Skeletal muscle tissue (tissue), 3 donors: ENCODE measurements at regions not wholly inside any gene's neighbourhood (a gene's known extent, or its start where the extent isn't known, plus 50 kb on each side); places are given as distances from the start of the nearest gene placed in this dataset.

Experiments used
- H3K27ac ChIP-seq: one replicate; pipeline ENCODE4 v1.7.0; 2013; ENCODE audit warnings: mild to moderate bottlenecking, low read depth, low read length, inconsistent platforms
- H3K27me3 ChIP-seq, 3 donors: one replicate each; pipeline ENCODE4 v1.7.0; 2013; ENCODE audit warnings: low read length in 3 of 3; ENCODE audit not compliant: control insufficient read depth in 3 of 3, insufficient read depth in 3 of 3
- H3K36me3 ChIP-seq, 3 donors: one replicate each; pipeline ENCODE4 v1.7.0; 2013; ENCODE audit warnings: low read length in 3 of 3; ENCODE audit not compliant: control insufficient read depth in 3 of 3, insufficient read depth in 3 of 3
- H3K4me1 ChIP-seq, 3 donors: one replicate each; pipeline ENCODE4 v1.7.0; 2013; ENCODE audit warnings: low read length in 3 of 3, mild to moderate bottlenecking in 3 of 3; ENCODE audit not compliant: control insufficient read depth in 3 of 3, insufficient read depth in 3 of 3
- H3K4me3 ChIP-seq, 3 donors: one replicate each; pipeline ENCODE4 v1.7.0; 2013; ENCODE audit warnings: low read length in 3 of 3
- H3K9ac ChIP-seq, 3 donors: one replicate each; pipeline ENCODE4 v1.7.0; 2013; ENCODE audit warnings: low read length in 3 of 3, mild to moderate bottlenecking in 3 of 3, moderate library complexity in 2 of 3, low read depth in 1 of 3
- H3K9me3 ChIP-seq, 3 donors: one replicate each; pipeline ENCODE4 v1.7.0; 2013; ENCODE audit warnings: low read length in 3 of 3; ENCODE audit not compliant: control insufficient read depth in 3 of 3
- donor health status: Osteomylitis.

DNA sequence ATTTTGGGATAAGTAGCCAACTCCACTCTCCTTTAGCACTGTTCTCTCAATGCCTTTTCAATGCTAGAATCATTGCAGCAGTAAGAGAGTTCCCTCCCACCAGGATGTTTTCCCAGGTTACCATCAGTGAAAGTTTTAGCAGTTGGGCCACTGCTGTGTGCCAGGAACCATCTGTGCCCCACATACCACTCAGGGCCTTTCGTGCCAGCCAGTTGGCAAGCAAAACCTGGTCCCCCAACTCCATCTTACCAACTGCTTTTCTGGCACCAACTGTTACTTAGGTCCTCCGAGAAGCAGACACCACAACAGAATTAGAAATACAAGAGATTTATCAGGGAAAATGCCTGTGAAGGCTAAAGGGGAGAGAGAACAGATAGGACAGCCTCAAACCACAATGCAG lies 533.4 kb upstream of the NBEA start:
- Histone ChIP-seq H3K9me3 (no peaks in the 10 kb centered on the region), H3K27ac (no peak overlapping the region), H3K9ac (no peak overlapping the region), H3K4me3 (no peak overlapping the region), H3K36me3 (no peaks in the 10 kb centered on the region), H3K4me1 (no peaks in the 10 kb centered on the region), H3K27me3 (no peaks in the 10 kb centered on the region)

DNA sequence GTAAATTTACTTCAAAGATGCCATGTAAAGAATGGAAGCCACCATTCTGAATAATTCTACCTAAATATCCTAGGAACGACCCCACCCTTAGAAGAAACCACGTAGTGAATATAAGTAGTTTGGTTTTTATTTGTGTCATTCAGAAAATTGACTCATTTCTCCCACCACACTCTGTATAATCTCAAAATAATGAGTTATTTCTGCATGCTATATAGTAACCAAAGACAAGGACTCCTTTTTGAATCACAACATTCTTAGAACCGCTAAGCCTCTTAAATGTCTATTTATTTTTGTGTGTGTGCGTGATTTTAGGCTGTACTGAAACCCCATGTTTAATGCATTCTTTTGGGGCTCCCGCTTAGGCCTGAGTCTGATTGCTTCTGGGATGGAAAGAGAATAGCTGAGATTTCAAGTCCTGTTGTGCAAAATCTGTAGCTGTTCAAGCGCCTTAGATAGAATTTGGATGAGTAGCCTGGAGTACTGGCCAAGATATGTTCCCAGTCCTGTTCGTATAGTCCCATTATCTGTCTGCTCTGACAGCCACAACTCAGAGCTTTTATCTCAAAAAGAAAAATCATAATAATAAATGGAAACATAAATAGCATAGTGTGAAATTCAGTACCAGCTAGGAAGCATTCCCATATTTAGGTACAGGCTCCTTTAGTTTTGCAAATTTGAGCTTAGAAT lies 532.4 kb upstream of the NBEA start:
- no peak overlapping the region for H3K4me3 ChIP-seq
- no peaks in the 10 kb centered on the region for H3K4me1 ChIP-seq
- H3K9ac ChIP-seq = no peak overlapping the region
- no peaks in the 10 kb centered on the region for H3K9me3 ChIP-seq
- H3K36me3 ChIP-seq = no peaks in the 10 kb centered on the region
- H3K27ac ChIP-seq = no peak overlapping the region
- H3K27me3 ChIP-seq = no peaks in the 10 kb centered on the region

DNA sequence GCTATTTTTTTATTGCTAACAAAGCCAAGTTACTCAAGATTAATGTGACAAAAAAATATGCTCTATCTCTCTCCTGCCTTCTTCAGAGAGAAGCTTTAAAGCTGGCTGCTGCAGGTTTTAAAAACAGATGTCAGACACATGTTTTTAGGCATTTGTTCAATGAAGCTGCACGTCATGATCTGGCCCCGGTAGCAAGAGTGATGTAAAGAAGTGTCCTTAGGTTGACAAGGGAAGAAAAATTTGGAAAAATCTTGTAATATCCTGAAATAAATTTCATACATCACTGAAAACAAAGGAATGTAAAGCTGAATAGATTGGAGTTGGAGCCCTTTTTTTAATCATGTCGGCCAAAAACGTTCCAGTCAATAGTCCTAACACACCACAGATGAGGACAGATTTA lies 531.4 kb upstream of the NBEA start:
- no peaks in the 10 kb centered on the region for H3K9me3 ChIP-seq
- H3K4me1 ChIP-seq = no peaks in the 10 kb centered on the region
- no peak overlapping the region for H3K9ac ChIP-seq
- no peak overlapping the region for H3K27ac ChIP-seq
- no peaks in the 10 kb centered on the region for H3K27me3 ChIP-seq
- no peak overlapping the region for H3K4me3 ChIP-seq
- H3K36me3 ChIP-seq = no peaks in the 10 kb centered on the region

GRCh38 chr13:34411177-34411576 lies 530.9 kb upstream of the NBEA start:
- H3K4me1 ChIP-seq = no peaks in the 10 kb centered on the region
- no peaks in the 10 kb centered on the region for H3K27me3 ChIP-seq
- no peaks in the 10 kb centered on the region for H3K9me3 ChIP-seq
- H3K27ac ChIP-seq = no peak overlapping the region
- H3K36me3 ChIP-seq = no peaks in the 10 kb centered on the region
- no peak overlapping the region for H3K4me3 ChIP-seq
- no peak overlapping the region for H3K9ac ChIP-seq

- H3K27me3 ChIP-seq = no peaks in the 10 kb centered on the region
- H3K9ac ChIP-seq = no peak overlapping the region
- no peak overlapping the region for H3K27ac ChIP-seq
- no peaks in the 10 kb centered on the region for H3K9me3 ChIP-seq
- H3K36me3 ChIP-seq = no peaks in the 10 kb centered on the region
- H3K4me1 ChIP-seq = no peaks in the 10 kb centered on the region
- no peak overlapping the region for H3K4me3 ChIP-seq
These were observed 530.2 kb upstream of the NBEA start for GRCh38 chr13:34411894-34412293.

DNA sequence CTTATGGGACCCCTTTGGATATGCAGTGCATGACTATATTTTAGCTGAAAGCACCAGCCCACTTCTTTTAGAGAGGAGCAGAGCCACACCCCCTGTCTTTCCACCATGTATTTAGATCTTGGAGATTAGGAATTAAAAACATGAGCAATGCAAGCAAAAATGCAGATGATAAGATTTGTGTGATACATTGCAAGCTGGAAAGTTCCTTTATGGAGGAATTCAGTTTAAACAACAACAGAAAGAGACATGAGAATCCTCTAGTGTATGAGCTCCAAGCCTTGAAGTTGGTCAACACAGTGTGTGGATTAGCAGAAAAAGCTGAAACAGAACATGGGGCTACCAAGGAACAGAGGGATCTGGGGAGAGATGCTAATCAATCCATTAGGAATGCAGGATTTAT lies 529.8 kb upstream of the NBEA start:
- Histone ChIP-seq H3K27me3 (no peaks in the 10 kb centered on the region), H3K9me3 (no peaks in the 10 kb centered on the region), H3K4me3 (no peak overlapping the region), H3K9ac (no peak overlapping the region), H3K4me1 (no peaks in the 10 kb centered on the region), H3K27ac (no peak overlapping the region), H3K36me3 (no peaks in the 10 kb centered on the region)

GRCh38 chr13:34412817-34413375 lies 529.2 kb upstream of the NBEA start:
- Histone ChIP-seq H3K36me3 (no peaks in the 10 kb centered on the region), H3K9ac (no peak overlapping the region), H3K9me3 (no peaks in the 10 kb centered on the region), H3K27ac (no peak overlapping the region), H3K4me1 (no peaks in the 10 kb centered on the region), H3K27me3 (no peaks in the 10 kb centered on the region), H3K4me3 (no peak overlapping the region)

DNA sequence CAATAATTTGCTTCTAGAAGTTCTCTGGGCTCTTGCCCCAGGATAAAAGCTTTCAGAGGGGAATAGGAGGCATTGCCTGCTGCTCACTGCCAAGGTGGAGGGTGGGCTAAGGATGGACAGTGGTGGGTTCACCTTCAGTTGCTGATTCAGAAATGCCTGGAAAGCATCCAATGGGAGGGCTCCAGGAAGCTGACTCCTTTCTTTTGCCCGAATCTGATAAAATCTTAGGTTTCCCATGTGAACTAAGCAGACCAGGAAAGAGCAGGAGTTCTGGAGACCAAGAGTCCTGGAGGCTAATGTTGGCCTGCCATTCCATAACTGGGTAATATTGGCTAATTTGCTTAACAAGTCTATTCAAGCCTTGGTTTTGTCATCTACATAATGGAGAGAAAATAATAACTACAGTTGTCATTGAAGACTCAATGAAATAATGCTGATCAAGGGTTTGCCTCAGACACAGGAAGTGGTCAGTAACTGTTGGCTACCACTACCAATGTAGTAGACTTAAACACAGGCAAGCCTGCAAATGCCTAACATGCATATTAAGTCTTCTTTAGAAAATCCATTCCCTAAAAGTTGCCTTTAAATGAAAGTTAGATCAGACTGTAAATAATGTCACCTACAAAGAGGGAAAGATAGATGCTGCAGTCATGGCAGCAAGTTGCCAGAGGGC lies 528.4 kb upstream of the NBEA start:
- no peaks in the 10 kb centered on the region for H3K9me3 ChIP-seq

DNA sequence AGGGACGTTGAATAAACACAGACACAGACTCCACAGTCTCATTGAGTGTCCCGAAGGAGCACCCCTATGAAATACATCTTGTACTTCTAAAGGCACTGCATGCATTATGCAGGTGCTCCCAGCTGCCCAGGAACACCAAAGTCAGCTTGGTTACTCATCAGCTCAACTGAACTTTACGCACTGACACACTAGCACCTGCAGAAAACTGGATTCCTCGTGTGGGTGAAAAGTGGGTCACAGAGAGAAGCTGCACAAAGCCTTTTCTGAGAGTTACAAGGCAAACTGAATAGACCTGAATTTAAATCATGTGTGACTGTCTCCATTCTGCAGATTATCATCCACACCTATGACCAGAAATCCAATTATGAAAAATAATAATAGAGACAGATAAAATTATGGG lies 527.5 kb upstream of the NBEA start:
- no peaks in the 10 kb centered on the region for H3K27me3 ChIP-seq
- H3K36me3 ChIP-seq = no peaks in the 10 kb centered on the region
- no peak overlapping the region for H3K9ac ChIP-seq
- no peak overlapping the region for H3K4me3 ChIP-seq
- H3K4me1 ChIP-seq = no peaks in the 10 kb centered on the region
- no peak overlapping the region for H3K27ac ChIP-seq
- no peaks in the 10 kb centered on the region for H3K9me3 ChIP-seq

More for the DNA sequence above, 528.4 kb upstream of the NBEA start:
- Histone ChIP-seq H3K27ac (no peak overlapping the region), H3K9ac (no peak overlapping the region), H3K4me3 (no peak overlapping the region), H3K27me3 (no peaks in the 10 kb centered on the region), H3K36me3 (no peaks in the 10 kb centered on the region), H3K4me1 (no peaks in the 10 kb centered on the region)

- peak overlapping the region in 1 of 3 donors; percentile 14 for H3K4me3 ChIP-seq
- H3K36me3 ChIP-seq = no peaks in the 10 kb centered on the region
- H3K27ac ChIP-seq = no peak overlapping the region
- H3K4me1 ChIP-seq = no peaks in the 10 kb centered on the region
- H3K9me3 ChIP-seq = no peaks in the 10 kb centered on the region
- no peaks in the 10 kb centered on the region for H3K27me3 ChIP-seq
- no peak overlapping the region for H3K9ac ChIP-seq
These were observed 525.1 kb upstream of the NBEA start for GRCh38 chr13:34416971-34417380.
